Endothelial cell of umbilical vein (primary cell): ENCODE measurements at regions not wholly inside any gene's neighbourhood (a gene's known extent, or its start where the extent isn't known, plus 50 kb on each side); places are given as distances from the start of the nearest gene placed in this dataset.

ENCODE experiments used
- BruUV-seq: library from RNA; stranded (reverse); fragments of 400-500 nt; replicated peaks from 2 replicates; lab custom pipeline; 2021; lab: Mats Ljungman, UMichigan
- CTCF ChIA-PET: fragments of 300-600, 350-600 bp; sonication (Branson Sonifier 250); formaldehyde crosslinking; loops from one replicate; lab custom pipeline; 2021; ENCODE audit warnings: antibody characterized with exemption, inconsistent platforms; lab: Charles Lee
- POLR2A ChIA-PET: fragments of 300-600, 350-600 bp; sonication (Branson Sonifier 250); formaldehyde crosslinking; loops from one replicate; lab custom pipeline; 2021; ENCODE audit warnings: antibody characterized with exemption, inconsistent platforms; lab: Charles Lee
- DNase-seq: peaks from one replicate; pipeline ENCODE4 v3.0.0-alpha.2; 2011; ENCODE audit warnings: low read depth, low spot score
- FAIRE-seq: peaks from 2 replicates; lab custom pipeline; 2011; peaks lifted over from hg19 to GRCh38; lab: Jason Lieb, UNC
- H2AFZ ChIP-seq: 2 replicates; pipeline ENCODE4 v1.6.0; 2012; ENCODE audit warnings: low read depth, low read length, control low read depth, inconsistent platforms
- H3K27ac ChIP-seq: 2 replicates; pipeline ENCODE4 v1.5.1; 2011; ENCODE audit warnings: low read depth, mild to moderate bottlenecking, control low read depth, low read length, moderate library complexity; ENCODE audit not compliant: insufficient read depth
- H3K27me3 ChIP-seq, 2 experiments: 2 replicates each; pipeline versions ENCODE4 v1.6.0 to v1.6.1; 2011; ENCODE audit warnings: low read length in 2 of 2, mixed read lengths in 1 of 2; ENCODE audit not compliant: control insufficient read depth in 2 of 2, insufficient read depth in 2 of 2
- H3K36me3 ChIP-seq, 2 experiments: 2 replicates in 1 of 2; 3 replicates in 1 of 2; pipeline ENCODE4 v1.5.1; 2011; ENCODE audit warnings: low read length in 2 of 2, mild to moderate bottlenecking in 1 of 2, moderate library complexity in 1 of 2; ENCODE audit not compliant: control insufficient read depth in 2 of 2, insufficient read depth in 2 of 2; ENCODE audit errors: extremely low read depth in 1 of 2
- H3K4me1 ChIP-seq: 3 replicates; pipeline ENCODE4 v1.5.1; 2011; ENCODE audit warnings: mild to moderate bottlenecking, low read length; ENCODE audit not compliant: control insufficient read depth, insufficient read depth; ENCODE audit errors: extremely low read depth
- H3K4me2 ChIP-seq: 2 replicates; pipeline ENCODE4 v1.6.1; 2011; ENCODE audit warnings: low read length, control low read depth, mixed read lengths; ENCODE audit not compliant: insufficient read depth
- H3K4me3 ChIP-seq, 3 experiments: fragments of 200-600 bp in 1 of 3; sonication (generic), shearing (Covaris generic) in 1 of 3; replicated peaks in 1 of 3; 2 replicates each; pipeline ENCODE4 v1.5.1; 2011 to 2016; ENCODE audit warnings: control low read depth in 3 of 3, low read length in 3 of 3, mild to moderate bottlenecking in 2 of 3, inconsistent platforms in 1 of 3, low read depth in 1 of 3, moderate library complexity in 1 of 3; ENCODE audit not compliant: insufficient read depth in 1 of 3
- H3K79me2 ChIP-seq: 2 replicates; pipeline ENCODE4 v1.6.0; 2012; ENCODE audit warnings: low read length, inconsistent platforms; ENCODE audit not compliant: control insufficient read depth, insufficient read depth
- H3K9ac ChIP-seq: replicated peaks from 2 replicates; pipeline ENCODE3; 2011; ENCODE audit warnings: low read length, control low read depth; ENCODE audit not compliant: insufficient read depth; ENCODE audit errors: extremely low read depth
- H3K9me1 ChIP-seq: replicated peaks from 3 replicates; pipeline ENCODE4 v1.6.0; 2011; ENCODE audit warnings: mild to moderate bottlenecking, low read length; ENCODE audit not compliant: control insufficient read depth, insufficient read depth; ENCODE audit errors: extremely low read depth
- H3K9me3 ChIP-seq: replicated peaks from 2 replicates; pipeline ENCODE4 v1.5.1; 2012; ENCODE audit warnings: low read length, inconsistent platforms; ENCODE audit not compliant: control insufficient read depth, insufficient read depth
- H4K20me1 ChIP-seq: replicated peaks from 2 replicates; pipeline ENCODE3; 2011; ENCODE audit warnings: mild to moderate bottlenecking, low read length; ENCODE audit not compliant: control insufficient read depth, insufficient read depth; ENCODE audit errors: extremely low read depth
- EZH2 ChIP-seq: IDR thresholded peaks from 2 replicates; pipeline ENCODE4 v1.6.1; 2012; ENCODE audit warnings: borderline replicate concordance, low read depth, mild to moderate bottlenecking, moderate library complexity, low read length, inconsistent platforms; ENCODE audit not compliant: severe bottlenecking
- FOS ChIP-seq: IDR thresholded peaks from 2 replicates; pipeline ENCODE4 v1.6.1; 2011; ENCODE audit warnings: mild to moderate bottlenecking, low read length, moderate library complexity, borderline replicate concordance; ENCODE audit not compliant: insufficient read depth
- GATA2 ChIP-seq: IDR thresholded peaks from 2 replicates; pipeline ENCODE4 v1.7.0; 2011; ENCODE audit warnings: low read depth, mild to moderate bottlenecking, moderate library complexity, mixed read lengths, low read length; ENCODE audit not compliant: insufficient read length, insufficient read depth
- JUN ChIP-seq: IDR thresholded peaks from 2 replicates; pipeline ENCODE4 v1.6.1; 2011; ENCODE audit warnings: borderline replicate concordance, low read depth; ENCODE audit not compliant: insufficient read length, insufficient read depth
- MYC ChIP-seq: IDR thresholded peaks from one replicate; pipeline ENCODE4 v1.6.1; 2011; ENCODE audit warnings: mild to moderate bottlenecking, low read depth, low read length
- POLR2A ChIP-seq: IDR thresholded peaks from 2 replicates; pipeline ENCODE4 v1.6.1; 2012; ENCODE audit warnings: low read depth, mild to moderate bottlenecking, control low read depth, low read length
- POLR2AphosphoS5 ChIP-seq: IDR thresholded peaks from 2 replicates; pipeline ENCODE4 v1.6.1; 2012; ENCODE audit warnings: low read depth, mild to moderate bottlenecking, control low read depth, low read length, moderate library complexity; ENCODE audit not compliant: insufficient read depth
- dilution Hi-C: fragments of 300-500 bp; cut with MboI; formaldehyde crosslinking; loops from one replicate; pipeline ENCODE4 v1.15.0; 2019; ENCODE audit warnings: low sequenced_read_pairs; ENCODE audit not compliant: extremely low pct_ligation_motif_present
- intact Hi-C: fragments of 100-400 bp; cut with micrococcal nuclease; formaldehyde crosslinking; loops from one replicate; pipeline ENCODE4 v1.10.0; 2022
- TF ChIP-seq, protein P1 (sequence below): IDR thresholded peaks from 2 replicates; pipeline ENCODE4 v1.6.1; 2011; ENCODE audit not compliant: insufficient read depth, insufficient read length
- TF ChIP-seq, protein P2 (sequence below), 2 donors: IDR thresholded peaks; 1 replicate in 1 of 2; 2 replicates in 1 of 2; pipeline ENCODE4 v1.5.1; 2011; ENCODE audit warnings: low read length in 2 of 2, mild to moderate bottlenecking in 2 of 2, moderate library complexity in 2 of 2, control low read depth in 1 of 2, inconsistent platforms in 1 of 2, low read depth in 1 of 2; ENCODE audit not compliant: insufficient read depth in 1 of 2; ENCODE audit errors: extremely low read depth in 1 of 2

DNA sequence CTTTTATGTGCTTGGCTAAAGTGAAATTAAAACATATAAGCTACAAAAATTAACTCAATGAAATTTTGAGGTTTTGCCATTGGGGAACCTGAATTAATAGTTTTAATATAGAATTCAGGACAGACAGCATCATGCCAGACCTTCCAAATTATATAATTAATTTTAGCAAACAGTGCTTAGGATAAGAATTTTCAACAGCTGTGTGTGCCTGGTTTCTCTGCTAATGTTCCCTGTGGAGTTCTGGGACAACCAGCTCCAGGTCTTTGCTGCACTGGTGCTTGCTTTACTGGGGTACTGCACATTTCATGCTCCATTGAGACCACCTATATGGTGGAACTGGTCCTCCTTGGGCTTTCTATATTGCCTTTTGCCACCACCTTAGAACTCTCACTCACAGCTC, 199.5 kb downstream of the NDFIP2 start:
- dilution Hi-C loops = no loop called here
- Histone ChIP-seq H2AFZ (no peak overlapping the region), H3K79me2 (no peaks in the 10 kb centered on the region), H3K9ac (no peak overlapping the region), H4K20me1 (no peaks in the 10 kb centered on the region), H3K4me3 (no peak overlapping the region), H3K27ac (no peak overlapping the region), H3K9me3 (no peaks in the 10 kb centered on the region), H3K9me1 (no peaks in the 10 kb centered on the region), H3K4me2 (no peak overlapping the region), H3K4me1 (no peaks in the 10 kb centered on the region), H3K36me3 (no peaks in the 10 kb centered on the region), H3K27me3 (no peaks in the 10 kb centered on the region)
- FAIRE-seq (no peak), DNase-seq (no peak)
- intact Hi-C loops = loop anchor here (5.0 kb wide), 1 partner anchor 87 kb away; no protein-coding TSS in a partner anchor
- ChIA-PET CTCF (interaction anchor here (0.8 to 3.4 kb wide), 17 partner anchors 13 to 1337 kb away, joined by 3 to 57 read pairs (median 8); partner anchors contain the start of gene SPRY2), POLR2A (interaction anchor here (1.2 kb wide), 1 partner anchor 256 kb away, joined by 3 read pairs; no protein-coding TSS in a partner anchor)
- TF ChIP-seq POLR2AphosphoS5 (no peak), MYC (no peak), JUN (no peak), EZH2 (no peak), POLR2A (no peak), FOS (no peak), GATA2 (no peak)
- TF ChIP-seq, protein P1, sequence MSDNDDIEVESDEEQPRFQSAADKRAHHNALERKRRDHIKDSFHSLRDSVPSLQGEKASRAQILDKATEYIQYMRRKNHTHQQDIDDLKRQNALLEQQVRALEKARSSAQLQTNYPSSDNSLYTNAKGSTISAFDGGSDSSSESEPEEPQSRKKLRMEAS = no peak
- TF ChIP-seq, protein P2, sequence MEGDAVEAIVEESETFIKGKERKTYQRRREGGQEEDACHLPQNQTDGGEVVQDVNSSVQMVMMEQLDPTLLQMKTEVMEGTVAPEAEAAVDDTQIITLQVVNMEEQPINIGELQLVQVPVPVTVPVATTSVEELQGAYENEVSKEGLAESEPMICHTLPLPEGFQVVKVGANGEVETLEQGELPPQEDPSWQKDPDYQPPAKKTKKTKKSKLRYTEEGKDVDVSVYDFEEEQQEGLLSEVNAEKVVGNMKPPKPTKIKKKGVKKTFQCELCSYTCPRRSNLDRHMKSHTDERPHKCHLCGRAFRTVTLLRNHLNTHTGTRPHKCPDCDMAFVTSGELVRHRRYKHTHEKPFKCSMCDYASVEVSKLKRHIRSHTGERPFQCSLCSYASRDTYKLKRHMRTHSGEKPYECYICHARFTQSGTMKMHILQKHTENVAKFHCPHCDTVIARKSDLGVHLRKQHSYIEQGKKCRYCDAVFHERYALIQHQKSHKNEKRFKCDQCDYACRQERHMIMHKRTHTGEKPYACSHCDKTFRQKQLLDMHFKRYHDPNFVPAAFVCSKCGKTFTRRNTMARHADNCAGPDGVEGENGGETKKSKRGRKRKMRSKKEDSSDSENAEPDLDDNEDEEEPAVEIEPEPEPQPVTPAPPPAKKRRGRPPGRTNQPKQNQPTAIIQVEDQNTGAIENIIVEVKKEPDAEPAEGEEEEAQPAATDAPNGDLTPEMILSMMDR (IDR thresholded peaks at IDR 0.05; ENCODE audit: extremely low read depth in 1 of 2, insufficient read depth in 1 of 2, low read depth in 1 of 2, low read length in 2 of 2) = no peak
- no TSS peak for BruUV-seq
